ENCODE measurements at regions not wholly inside any gene's neighbourhood (a gene's known extent, or its start where the extent isn't known, plus 50 kb on each side); places are given as distances from the start of the nearest gene placed in this dataset.

GRCh38 chr11:41926339-41926738 lies 466.9 kb upstream of the LRRC4C start:
- Histone ChIP-seq H3K9me3 (no peaks in the 10 kb centered on the region), H3K27ac (no peak overlapping the region), H3K27me3 (no peaks in the 10 kb centered on the region), H3K36me3 (no peaks in the 10 kb centered on the region), H3K4me3 (no peak overlapping the region), H3K4me1 (no peaks in the 10 kb centered on the region)
- DNase-seq, result no peak
- TF ChIP-seq EP300 (IDR thresholded peaks at IDR 0.05) (no peak), POLR2A (IDR thresholded peaks at IDR 0.05) (no peak), CTCF (IDR thresholded peaks at IDR 0.05) (no peak), POLR2AphosphoS5 (IDR thresholded peaks at IDR 0.05) (no peak)
- intact Hi-C loops (cut with DNase I; ENCODE audit: low total_unique reads), result no loop called here
- 75 to 81% (median 78%) methylated on average over 4 of the region's 4 CpGs for WGBS, 5 donors

GRCh38 chr11:41935241-41935640 lies 475.8 kb upstream of the LRRC4C start:
- WGBS, 5 donors, result 57 to 78% (median 67%) methylated on average over 1 of the region's 1 CpG
- DNase-seq, result no peak
- H3K4me1 ChIP-seq, result no peaks in the 10 kb centered on the region
- H3K27me3 ChIP-seq, result no peaks in the 10 kb centered on the region
- no peaks in the 10 kb centered on the region for H3K36me3 ChIP-seq
- no peak overlapping the region for H3K27ac ChIP-seq
- TF ChIP-seq EP300 (IDR thresholded peaks at IDR 0.05) (no peak), CTCF (IDR thresholded peaks at IDR 0.05) (no peak), POLR2A (IDR thresholded peaks at IDR 0.05) (no peak), POLR2AphosphoS5 (IDR thresholded peaks at IDR 0.05) (no peak)
- no peak overlapping the region for H3K4me3 ChIP-seq
- intact Hi-C loops (cut with DNase I; ENCODE audit: low total_unique reads), result no loop called here
- H3K9me3 ChIP-seq, result peaks cover 0 to 6% (median 0%) of the 10 kb centered on the region in 4 donors

- no peaks in the 10 kb centered on the region for H3K36me3 ChIP-seq
- H3K27me3 ChIP-seq, result no peaks in the 10 kb centered on the region
- no peaks in the 10 kb centered on the region for H3K4me1 ChIP-seq
- intact Hi-C loops (cut with DNase I; ENCODE audit: low total_unique reads), result no loop called here
- no peak overlapping the region for H3K4me3 ChIP-seq
- H3K27ac ChIP-seq, result no peak overlapping the region
- WGBS, 5 donors, result 55 to 90% (median 84%) methylated on average over 1 of the region's 1 CpG
- H3K9me3 ChIP-seq, result peaks cover 0 to 6% (median 2%) of the 10 kb centered on the region in 4 donors
- no peak for DNase-seq
- TF ChIP-seq CTCF (IDR thresholded peaks at IDR 0.05), result no peak
- TF ChIP-seq POLR2AphosphoS5 (IDR thresholded peaks at IDR 0.05), result no peak
- TF ChIP-seq EP300 (IDR thresholded peaks at IDR 0.05), result no peak
- TF ChIP-seq POLR2A (IDR thresholded peaks at IDR 0.05), result no peak
Observed at GRCh38 chr11:41935795-41936194, 476.3 kb upstream of the LRRC4C start.

- Histone ChIP-seq H3K36me3 (no peaks in the 10 kb centered on the region), H3K27me3 (no peaks in the 10 kb centered on the region), H3K27ac (no peak overlapping the region), H3K9me3 (peaks cover 0 to 4% (median 0%) of the 10 kb centered on the region in 4 donors), H3K4me3 (no peak overlapping the region), H3K4me1 (no peaks in the 10 kb centered on the region)
- intact Hi-C loops (cut with DNase I; ENCODE audit: low total_unique reads), result no loop called here
- TF ChIP-seq POLR2A (IDR thresholded peaks at IDR 0.05) (no peak), CTCF (IDR thresholded peaks at IDR 0.05) (no peak), EP300 (IDR thresholded peaks at IDR 0.05) (no peak), POLR2AphosphoS5 (IDR thresholded peaks at IDR 0.05) (no peak)
- 63 to 74% (median 70%) methylated on average over 3 of the region's 3 CpGs for WGBS, 5 donors
- DNase-seq, result no peak
Observed at GRCh38 chr11:41943656-41944055, 484.2 kb upstream of the LRRC4C start.

All from stomach (tissue), 8 donors.